GM21423 (cell line): ENCODE measurements at regions not wholly inside any gene's neighbourhood (a gene's known extent, or its start where the extent isn't known, plus 50 kb on each side); places are given as distances from the start of the nearest gene placed in this dataset.

Experiments used
- ATAC-seq: cut with Tn5 transposase; IDR thresholded peaks from one replicate; pipeline ENCODE4 v1.9.1; 2021; ENCODE audit warnings: mild to moderate bottlenecking, moderate library complexity; ENCODE audit not compliant: unreplicated experiment

- ATAC-seq = no peak
Measured at GRCh38 chr12:59250766-59251165, 330.5 kb upstream of the LRIG3 start.

DNA sequence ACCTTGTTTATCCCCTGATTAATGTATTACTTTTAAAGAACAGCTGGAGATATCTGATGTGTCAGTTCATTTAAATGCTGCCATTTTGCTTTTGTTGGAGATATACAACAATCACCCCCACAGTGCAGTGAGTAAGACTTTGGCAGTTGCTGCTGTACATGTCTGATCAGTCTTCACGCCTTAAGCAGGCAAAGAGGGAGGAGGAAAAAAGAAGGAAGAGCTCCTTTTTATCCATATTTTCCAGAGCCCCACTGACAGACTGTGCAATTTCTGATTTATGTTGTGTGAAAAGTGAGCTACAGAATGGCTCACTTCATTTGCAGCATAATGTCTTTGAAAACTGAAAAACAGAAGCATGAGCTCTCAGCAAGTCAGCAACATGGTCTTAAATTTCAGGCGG, 319.7 kb upstream of the LRIG3 start:
- no peak for ATAC-seq

- ATAC-seq = no peak
Measured at GRCh38 chr12:59234391-59234790, 314.1 kb upstream of the LRIG3 start.

GRCh38 chr12:59230334-59230733, 310.0 kb upstream of the LRIG3 start:
- no peak for ATAC-seq

DNA sequence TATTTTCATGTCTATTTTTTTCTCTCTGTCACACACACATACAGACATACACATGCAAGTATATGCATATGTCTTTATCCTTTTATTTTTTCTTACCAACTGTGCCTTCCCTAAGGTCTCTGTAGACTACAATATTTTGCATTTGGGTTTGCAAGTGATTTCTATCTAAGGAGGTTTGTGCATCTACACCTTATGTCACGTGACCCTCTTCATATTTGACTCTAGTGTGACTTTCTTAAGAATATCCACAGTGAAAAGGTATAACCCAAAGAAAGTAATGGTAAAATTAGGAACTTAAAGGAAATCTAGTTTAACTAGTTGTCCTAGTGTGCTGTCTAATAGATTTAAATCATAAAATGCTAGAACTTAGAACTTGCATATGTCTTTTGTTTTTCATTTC, 298.8 kb upstream of the LRIG3 start:
- ATAC-seq = no peak

DNA sequence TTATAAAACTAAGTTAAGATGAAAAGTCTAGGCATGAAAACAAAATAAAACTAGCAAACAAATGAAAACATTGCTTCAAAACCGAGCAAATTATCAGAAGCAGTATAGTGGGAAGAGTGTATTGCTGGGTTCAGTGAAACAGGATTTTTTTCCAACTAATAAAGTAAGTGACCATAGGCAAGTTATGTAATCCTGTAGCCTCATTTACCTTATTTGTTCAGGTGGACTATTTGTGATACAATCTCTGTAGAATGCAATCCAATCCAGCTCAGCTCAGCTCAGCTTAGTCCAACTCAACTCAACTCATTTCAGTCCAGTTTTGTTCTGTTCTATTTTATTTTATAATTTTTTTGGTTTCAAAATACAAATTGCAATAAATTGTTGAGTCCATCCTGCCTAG, 276.7 kb upstream of the LRIG3 start:
- no peak for ATAC-seq

- ATAC-seq = no peak
Measured at GRCh38 chr12:59194794-59195193, 274.5 kb upstream of the LRIG3 start.

GRCh38 chr12:59193476-59194050, 273.3 kb upstream of the LRIG3 start:
- no peak for ATAC-seq

DNA sequence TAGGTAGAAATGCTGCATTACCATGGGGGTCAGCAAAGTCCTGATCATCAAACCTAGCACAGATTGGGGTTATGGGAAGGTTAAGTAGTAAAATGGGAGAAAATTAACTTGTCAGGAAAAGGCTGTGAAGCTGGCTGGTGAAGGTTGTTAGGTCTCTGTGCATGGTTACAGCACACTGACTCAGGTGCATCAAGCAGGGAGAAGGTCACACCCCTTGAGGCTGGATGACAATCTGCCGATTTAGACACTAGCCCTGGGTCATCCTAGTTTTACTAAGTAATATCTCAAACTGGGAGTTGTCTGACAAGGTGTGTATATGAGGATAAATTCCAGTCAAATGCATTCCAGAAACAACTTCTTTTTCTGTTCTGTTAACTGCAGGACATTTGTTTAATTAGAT, 271.1 kb upstream of the LRIG3 start:
- no peak for ATAC-seq

GRCh38 chr12:59186451-59186850, 266.1 kb upstream of the LRIG3 start:
- ATAC-seq = no peak

GRCh38 chr12:59185295-59185694, 265.0 kb upstream of the LRIG3 start:
- ATAC-seq = no peak

DNA sequence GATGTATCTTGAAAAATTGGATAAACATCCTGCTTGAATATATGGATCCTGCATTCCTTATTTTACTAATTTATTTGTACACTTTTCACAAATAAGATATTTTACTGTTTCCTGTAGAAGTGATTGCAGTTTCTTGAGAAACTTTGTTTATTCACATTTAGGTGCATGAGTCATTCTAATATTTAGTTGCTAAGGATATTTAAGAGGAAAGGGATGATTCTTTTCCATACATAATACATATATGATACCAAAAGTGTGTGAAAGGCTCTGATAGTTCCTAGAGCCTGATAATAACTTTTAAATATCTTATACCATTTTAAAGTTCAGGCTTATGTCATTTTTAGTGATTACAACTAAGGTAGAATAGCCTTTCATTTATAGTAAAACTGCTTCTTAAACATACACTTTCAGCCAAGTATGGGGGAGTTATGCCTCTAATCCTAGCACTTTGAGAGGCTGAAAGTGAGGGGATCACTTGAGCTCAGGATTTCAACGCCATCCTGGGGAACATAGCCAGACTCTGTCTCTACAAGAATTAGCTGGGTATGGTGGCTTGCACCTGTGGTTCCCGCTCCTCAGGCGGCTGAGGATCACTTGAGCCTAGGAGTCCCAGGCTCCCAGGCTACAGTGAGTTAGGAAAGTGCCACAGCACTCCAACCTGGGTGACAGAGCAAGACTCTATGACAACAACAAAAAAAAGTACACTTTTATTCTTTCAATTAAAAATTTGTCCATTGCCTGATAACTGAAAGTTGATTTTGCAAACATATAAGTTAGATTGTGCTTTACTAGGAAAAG, 262.6 kb upstream of the LRIG3 start:
- ATAC-seq = no peak

DNA sequence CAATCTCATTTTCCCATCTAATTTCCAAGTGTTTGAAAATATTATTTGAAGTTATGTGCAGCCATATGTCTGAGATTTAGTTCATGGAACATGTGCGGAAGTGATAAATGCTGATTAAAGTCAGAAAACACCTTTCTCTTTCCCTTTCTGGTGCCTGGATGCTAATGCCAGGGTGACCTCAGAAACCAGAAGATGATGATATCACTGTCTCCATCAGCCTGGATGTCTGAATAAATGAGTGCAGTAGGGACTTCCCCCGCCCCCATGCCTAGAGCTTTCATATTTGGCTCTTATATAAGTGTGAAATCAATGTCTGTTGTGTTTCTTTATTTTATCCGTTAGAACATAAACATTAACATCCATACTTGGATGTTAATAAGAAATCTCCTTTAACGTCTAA, 261.9 kb upstream of the LRIG3 start:
- no peak for ATAC-seq

GRCh38 chr12:59181196-59181777, 261.0 kb upstream of the LRIG3 start:
- ATAC-seq = no peak

- no peak for ATAC-seq
Measured at GRCh38 chr12:59179231-59179630, 258.9 kb upstream of the LRIG3 start.

DNA sequence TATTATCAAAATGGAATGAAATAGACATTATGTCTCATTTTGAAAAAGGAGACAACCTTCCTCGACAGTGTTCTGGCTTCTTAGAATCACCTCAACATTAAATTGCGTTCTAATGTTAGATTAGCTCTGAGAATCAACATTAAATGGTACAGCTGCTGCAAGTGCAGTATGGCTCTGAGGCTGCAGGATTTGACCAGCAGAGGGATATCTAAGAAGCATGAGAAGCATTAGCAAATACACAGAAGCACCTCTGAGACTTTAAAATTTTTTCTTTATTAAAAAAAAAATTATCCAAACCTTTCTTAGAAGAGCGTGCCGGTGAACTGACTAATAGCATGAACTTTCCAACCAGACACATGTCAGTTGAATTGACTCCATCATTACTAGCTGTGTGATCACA, 253.4 kb upstream of the LRIG3 start:
- no peak for ATAC-seq

GRCh38 chr12:59168647-59169046, 248.3 kb upstream of the LRIG3 start:
- ATAC-seq = no peak

GRCh38 chr12:59166457-59166856, 246.2 kb upstream of the LRIG3 start:
- ATAC-seq = no peak

GRCh38 chr12:59164991-59165718, 244.9 kb upstream of the LRIG3 start:
- no peak for ATAC-seq

GRCh38 chr12:59164226-59164625, 243.9 kb upstream of the LRIG3 start:
- no peak for ATAC-seq

DNA sequence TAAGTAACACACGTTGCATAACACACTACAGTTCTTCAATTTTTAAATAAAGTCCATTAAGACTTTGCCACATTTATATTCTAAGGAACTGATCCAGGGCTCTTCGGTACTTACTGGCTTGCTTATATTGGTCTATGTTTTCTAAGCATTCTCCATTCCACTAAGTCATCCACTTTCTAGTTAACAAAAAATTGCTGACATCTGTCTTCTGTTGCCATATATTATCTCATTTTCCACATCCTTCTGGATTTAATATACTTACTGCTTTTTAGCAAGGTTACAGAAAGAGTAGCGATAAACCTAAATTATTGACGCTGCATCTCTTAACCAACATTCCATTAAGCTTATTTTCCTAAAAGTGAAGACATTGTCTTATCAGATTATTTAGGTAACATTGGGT, 238.4 kb upstream of the LRIG3 start:
- ATAC-seq = no peak

DNA sequence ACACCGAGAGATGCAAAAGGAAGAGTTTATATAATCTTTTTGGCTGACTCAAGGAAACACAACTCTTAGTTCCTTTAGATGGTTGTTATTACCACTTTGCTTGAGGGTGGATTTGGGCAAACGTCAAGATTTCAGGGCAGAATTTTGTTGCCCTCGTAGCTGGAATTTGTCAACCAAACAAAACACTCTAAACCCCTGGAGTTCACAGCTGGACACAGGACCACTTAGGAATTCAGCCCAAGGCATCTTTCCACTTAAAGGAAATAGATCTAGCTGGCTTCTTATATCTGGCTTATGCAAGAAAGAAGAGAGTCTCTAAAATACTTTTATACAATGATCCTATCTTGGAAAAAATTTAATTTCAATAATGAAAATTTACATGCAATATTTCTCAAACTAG, 237.8 kb upstream of the LRIG3 start:
- ATAC-seq = no peak
